ENCODE measurements at regions not wholly inside any gene's neighbourhood (a gene's known extent, or its start where the extent isn't known, plus 50 kb on each side); places are given as distances from the start of the nearest gene placed in this dataset.

GRCh38 chr2:7206111-7206810 is 289.0 kb downstream of the RNF144A start:
- no peak overlapping the region for H3K4me3 ChIP-seq (replicated peaks in 1 of 2; ENCODE audit: low read depth in 2 of 2, low read length in 2 of 2)
- no peak for DNase-seq (ENCODE audit: low read depth in 2 of 2)
- TF ChIP-seq CTCF (IDR thresholded peaks at IDR 0.05; ENCODE audit: low read depth, low read length): no peak

GRCh38 chr2:7207631-7208030 is 290.4 kb downstream of the RNF144A start:
- H3K4me3 ChIP-seq (replicated peaks in 1 of 2; ENCODE audit: low read depth in 2 of 2, low read length in 2 of 2): no peak overlapping the region
- DNase-seq (ENCODE audit: low read depth in 2 of 2): no peak
- no peak for TF ChIP-seq CTCF (IDR thresholded peaks at IDR 0.05; ENCODE audit: low read depth, low read length)

- peak in 1 of 2 donors; percentile 15 for DNase-seq (ENCODE audit: low read depth in 2 of 2)
- no peak overlapping the region for H3K4me3 ChIP-seq (replicated peaks in 1 of 2; ENCODE audit: low read depth in 2 of 2, low read length in 2 of 2)
- TF ChIP-seq CTCF (IDR thresholded peaks at IDR 0.05; ENCODE audit: low read depth, low read length): no peak
Observed at GRCh38 chr2:7209757-7210555, 292.7 kb downstream of the RNF144A start.

GRCh38 chr2:7210712-7211111 is 293.5 kb downstream of the RNF144A start:
- no peak overlapping the region for H3K4me3 ChIP-seq (replicated peaks in 1 of 2; ENCODE audit: low read depth in 2 of 2, low read length in 2 of 2)
- TF ChIP-seq CTCF (IDR thresholded peaks at IDR 0.05; ENCODE audit: low read depth, low read length): no peak
- no peak for DNase-seq (ENCODE audit: low read depth in 2 of 2)

- H3K4me3 ChIP-seq (replicated peaks in 1 of 2; ENCODE audit: low read depth in 2 of 2, low read length in 2 of 2): no peak overlapping the region
- TF ChIP-seq CTCF (IDR thresholded peaks at IDR 0.05; ENCODE audit: low read depth, low read length): no peak
- DNase-seq (ENCODE audit: low read depth in 2 of 2): no peak
Observed at GRCh38 chr2:7225848-7226247, 308.6 kb downstream of the RNF144A start.

GRCh38 chr2:7226501-7226900 is 309.3 kb downstream of the RNF144A start:
- H3K4me3 ChIP-seq (replicated peaks in 1 of 2; ENCODE audit: low read depth in 2 of 2, low read length in 2 of 2): no peak overlapping the region
- DNase-seq (ENCODE audit: low read depth in 2 of 2): no peak
- TF ChIP-seq CTCF (IDR thresholded peaks at IDR 0.05; ENCODE audit: low read depth, low read length): no peak
